ENCODE measurements at regions not wholly inside any gene's neighbourhood (a gene's known extent, or its start where the extent isn't known, plus 50 kb on each side); places are given as distances from the start of the nearest gene placed in this dataset.

- TF ChIP-seq ETV6 (CRISPR knock-in tag; IDR thresholded peaks at IDR 0.05) (no peak), ATF1 (CRISPR knock-in tag; IDR thresholded peaks at IDR 0.05) (no peak), CREM (CRISPR knock-in tag; IDR thresholded peaks at IDR 0.05) (no peak), ELF4 (CRISPR knock-in tag; IDR thresholded peaks at IDR 0.05; ENCODE audit: low read depth) (no peak), ZNF416 (CRISPR knock-in tag; IDR thresholded peaks at IDR 0.05) (no peak), ATF6 (CRISPR knock-in tag; IDR thresholded peaks at IDR 0.05) (no peak), GTF2I (CRISPR knock-in tag; conservative IDR thresholded peaks at IDR 0.05) (no peak), E2F5 (CRISPR knock-in tag; IDR thresholded peaks at IDR 0.05) (no peak), ZNF512 (CRISPR knock-in tag; IDR thresholded peaks at IDR 0.05; ENCODE audit: borderline replicate concordance) (no peak), ZNF317 (CRISPR knock-in tag; IDR thresholded peaks at IDR 0.05; ENCODE audit: borderline replicate concordance, low read depth) (no peak), ZNF121 (CRISPR knock-in tag; IDR thresholded peaks at IDR 0.05) (no peak)
- TF ChIP-seq, protein P1, sequence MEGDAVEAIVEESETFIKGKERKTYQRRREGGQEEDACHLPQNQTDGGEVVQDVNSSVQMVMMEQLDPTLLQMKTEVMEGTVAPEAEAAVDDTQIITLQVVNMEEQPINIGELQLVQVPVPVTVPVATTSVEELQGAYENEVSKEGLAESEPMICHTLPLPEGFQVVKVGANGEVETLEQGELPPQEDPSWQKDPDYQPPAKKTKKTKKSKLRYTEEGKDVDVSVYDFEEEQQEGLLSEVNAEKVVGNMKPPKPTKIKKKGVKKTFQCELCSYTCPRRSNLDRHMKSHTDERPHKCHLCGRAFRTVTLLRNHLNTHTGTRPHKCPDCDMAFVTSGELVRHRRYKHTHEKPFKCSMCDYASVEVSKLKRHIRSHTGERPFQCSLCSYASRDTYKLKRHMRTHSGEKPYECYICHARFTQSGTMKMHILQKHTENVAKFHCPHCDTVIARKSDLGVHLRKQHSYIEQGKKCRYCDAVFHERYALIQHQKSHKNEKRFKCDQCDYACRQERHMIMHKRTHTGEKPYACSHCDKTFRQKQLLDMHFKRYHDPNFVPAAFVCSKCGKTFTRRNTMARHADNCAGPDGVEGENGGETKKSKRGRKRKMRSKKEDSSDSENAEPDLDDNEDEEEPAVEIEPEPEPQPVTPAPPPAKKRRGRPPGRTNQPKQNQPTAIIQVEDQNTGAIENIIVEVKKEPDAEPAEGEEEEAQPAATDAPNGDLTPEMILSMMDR (IDR thresholded peaks at IDR 0.05) = no peak
- TF ChIP-seq, protein P2, sequence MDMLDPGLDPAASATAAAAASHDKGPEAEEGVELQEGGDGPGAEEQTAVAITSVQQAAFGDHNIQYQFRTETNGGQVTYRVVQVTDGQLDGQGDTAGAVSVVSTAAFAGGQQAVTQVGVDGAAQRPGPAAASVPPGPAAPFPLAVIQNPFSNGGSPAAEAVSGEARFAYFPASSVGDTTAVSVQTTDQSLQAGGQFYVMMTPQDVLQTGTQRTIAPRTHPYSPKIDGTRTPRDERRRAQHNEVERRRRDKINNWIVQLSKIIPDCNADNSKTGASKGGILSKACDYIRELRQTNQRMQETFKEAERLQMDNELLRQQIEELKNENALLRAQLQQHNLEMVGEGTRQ (CRISPR knock-in tag; IDR thresholded peaks at IDR 0.05) = no peak
- TF ChIP-seq, protein P3, sequence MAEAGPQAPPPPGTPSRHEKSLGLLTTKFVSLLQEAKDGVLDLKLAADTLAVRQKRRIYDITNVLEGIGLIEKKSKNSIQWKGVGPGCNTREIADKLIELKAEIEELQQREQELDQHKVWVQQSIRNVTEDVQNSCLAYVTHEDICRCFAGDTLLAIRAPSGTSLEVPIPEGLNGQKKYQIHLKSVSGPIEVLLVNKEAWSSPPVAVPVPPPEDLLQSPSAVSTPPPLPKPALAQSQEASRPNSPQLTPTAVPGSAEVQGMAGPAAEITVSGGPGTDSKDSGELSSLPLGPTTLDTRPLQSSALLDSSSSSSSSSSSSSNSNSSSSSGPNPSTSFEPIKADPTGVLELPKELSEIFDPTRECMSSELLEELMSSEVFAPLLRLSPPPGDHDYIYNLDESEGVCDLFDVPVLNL (CRISPR knock-in tag; IDR thresholded peaks at IDR 0.05; ENCODE audit: borderline replicate concordance, low read depth) = no peak
Observed at GRCh38 chr7:80047856-80048459, 86.7 kb upstream of the GNAI1 start.
